Kidney (tissue), 13 donors: ENCODE measurements at regions not wholly inside any gene's neighbourhood (a gene's known extent, or its start where the extent isn't known, plus 50 kb on each side); places are given as distances from the start of the nearest gene placed in this dataset.

ENCODE experiments used
- DNase-seq, 5 donors: peaks; one replicate each; pipeline ENCODE4 v3.0.0-alpha.2; 2013 to 2020
- FAIRE-seq: peaks from 2 replicates; lab custom pipeline; 2012; peaks lifted over from hg19 to GRCh38; lab: Jason Lieb, UNC
- H3K27ac ChIP-seq, 2 donors: one replicate each; pipeline ENCODE4 v1.7.0; 2013; ENCODE audit warnings: low read depth in 2 of 2, low read length in 2 of 2, inconsistent platforms in 1 of 2
- H3K27me3 ChIP-seq: one replicate; pipeline ENCODE4 v1.7.1; 2013; ENCODE audit warnings: low read length, inconsistent platforms; ENCODE audit not compliant: control insufficient read depth, insufficient read depth
- H3K36me3 ChIP-seq, 3 donors: one replicate each; pipeline versions ENCODE4 v1.7.0 to v1.7.1; 2013; ENCODE audit warnings: low read length in 3 of 3, control low read depth in 1 of 3, inconsistent platforms in 1 of 3; ENCODE audit not compliant: insufficient read depth in 3 of 3, control insufficient read depth in 2 of 3
- H3K4me1 ChIP-seq, 3 donors: one replicate each; pipeline versions ENCODE4 v1.7.0 to v1.7.1; 2013; ENCODE audit warnings: low read length in 3 of 3, inconsistent platforms in 1 of 3, low read depth in 1 of 3; ENCODE audit not compliant: control insufficient read depth in 2 of 3, insufficient read depth in 2 of 3
- H3K4me3 ChIP-seq, 3 donors: one replicate each; pipeline versions ENCODE4 v1.7.0 to v1.8.1; 2013; ENCODE audit warnings: low read length in 3 of 3, control low read depth in 1 of 3, inconsistent platforms in 1 of 3
- H3K9ac ChIP-seq, 3 donors: one replicate each; pipeline versions ENCODE4 v1.7.0 to v1.7.1; 2013; ENCODE audit warnings: low read length in 3 of 3, control low read depth in 1 of 3, inconsistent platforms in 1 of 3
- H3K9me3 ChIP-seq, 3 donors: one replicate each; pipeline versions ENCODE4 v1.7.0 to v1.7.1; 2013; ENCODE audit warnings: low read length in 3 of 3, control low read depth in 1 of 3, inconsistent platforms in 1 of 3; ENCODE audit not compliant: control insufficient read depth in 2 of 3, insufficient read depth in 1 of 3
- intact Hi-C: fragments of 100-400 bp; cut with DNase I; formaldehyde crosslinking; loops from one replicate; pipeline ENCODE4 v1.11.1; 2022
- TF ChIP-seq, protein P1 (sequence below): IDR thresholded peaks from 3 replicates; pipeline ENCODE4 v1.5.1; 2012; ENCODE audit warnings: mild to moderate bottlenecking, moderate library complexity, borderline replicate concordance; ENCODE audit not compliant: insufficient read depth; ENCODE audit errors: extremely low read depth
- donor health status: control.
- donor health status: control.
- donor health status: control.
- donor health status: control.
- donor health status: control.
- donor health status: DM: yes; HTN: yes; CAD: no.
- donor health status: Normal renal cell carcinoma (clear cell type).

- H3K9ac ChIP-seq, result no peak overlapping the region
- TF ChIP-seq, protein P1, sequence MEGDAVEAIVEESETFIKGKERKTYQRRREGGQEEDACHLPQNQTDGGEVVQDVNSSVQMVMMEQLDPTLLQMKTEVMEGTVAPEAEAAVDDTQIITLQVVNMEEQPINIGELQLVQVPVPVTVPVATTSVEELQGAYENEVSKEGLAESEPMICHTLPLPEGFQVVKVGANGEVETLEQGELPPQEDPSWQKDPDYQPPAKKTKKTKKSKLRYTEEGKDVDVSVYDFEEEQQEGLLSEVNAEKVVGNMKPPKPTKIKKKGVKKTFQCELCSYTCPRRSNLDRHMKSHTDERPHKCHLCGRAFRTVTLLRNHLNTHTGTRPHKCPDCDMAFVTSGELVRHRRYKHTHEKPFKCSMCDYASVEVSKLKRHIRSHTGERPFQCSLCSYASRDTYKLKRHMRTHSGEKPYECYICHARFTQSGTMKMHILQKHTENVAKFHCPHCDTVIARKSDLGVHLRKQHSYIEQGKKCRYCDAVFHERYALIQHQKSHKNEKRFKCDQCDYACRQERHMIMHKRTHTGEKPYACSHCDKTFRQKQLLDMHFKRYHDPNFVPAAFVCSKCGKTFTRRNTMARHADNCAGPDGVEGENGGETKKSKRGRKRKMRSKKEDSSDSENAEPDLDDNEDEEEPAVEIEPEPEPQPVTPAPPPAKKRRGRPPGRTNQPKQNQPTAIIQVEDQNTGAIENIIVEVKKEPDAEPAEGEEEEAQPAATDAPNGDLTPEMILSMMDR, result no peak
- DNase-seq (peak in 1 of 5 donors; percentile 42), FAIRE-seq (no peak)
- no peaks in the 10 kb centered on the region for H3K27me3 ChIP-seq
- no peak overlapping the region for H3K4me3 ChIP-seq
- no peak overlapping the region for H3K27ac ChIP-seq
- H3K4me1 ChIP-seq, result no peaks in the 10 kb centered on the region
- H3K36me3 ChIP-seq, result no peaks in the 10 kb centered on the region
- intact Hi-C loops, result no loop called here
- H3K9me3 ChIP-seq, result peaks cover 0 to 7% (median 2%) of the 10 kb centered on the region in 3 donors
Observed at GRCh38 chr6:170035901-170036304, 255.0 kb downstream of the DLL1 start.

- Histone ChIP-seq H3K27ac (no peak overlapping the region), H3K9ac (no peak overlapping the region), H3K9me3 (peaks cover 0 to 7% (median 2%) of the 10 kb centered on the region in 3 donors), H3K4me1 (no peaks in the 10 kb centered on the region), H3K4me3 (no peak overlapping the region), H3K36me3 (no peaks in the 10 kb centered on the region), H3K27me3 (no peaks in the 10 kb centered on the region)
- DNase-seq (no peak), FAIRE-seq (no peak)
- TF ChIP-seq, protein P1, result no peak
- intact Hi-C loops, result no loop called here
Observed at GRCh38 chr6:170035044-170035443, 255.8 kb downstream of the DLL1 start.

GRCh38 chr6:170034294-170034693 is 256.6 kb downstream of the DLL1 start:
- Histone ChIP-seq H3K9me3 (peaks cover 0 to 7% (median 2%) of the 10 kb centered on the region in 3 donors), H3K36me3 (no peaks in the 10 kb centered on the region), H3K4me3 (no peak overlapping the region), H3K9ac (no peak overlapping the region), H3K27ac (no peak overlapping the region), H3K27me3 (no peaks in the 10 kb centered on the region), H3K4me1 (no peaks in the 10 kb centered on the region)
- TF ChIP-seq, protein P1, result no peak
- FAIRE-seq (no peak), DNase-seq (peak in 2 of 5 donors; percentile 24 to 45)
- intact Hi-C loops, result no loop called here

- Histone ChIP-seq H3K9me3 (peaks cover 0 to 7% (median 2%) of the 10 kb centered on the region in 3 donors), H3K27me3 (no peaks in the 10 kb centered on the region), H3K9ac (no peak overlapping the region), H3K4me3 (no peak overlapping the region), H3K36me3 (no peaks in the 10 kb centered on the region), H3K27ac (no peak overlapping the region), H3K4me1 (no peaks in the 10 kb centered on the region)
- FAIRE-seq (no peak), DNase-seq (peak in 2 of 5 donors; percentile 11 to 65)
- intact Hi-C loops, result no loop called here
- TF ChIP-seq, protein P1, result no peak
Observed at GRCh38 chr6:170033666-170034065, 257.2 kb downstream of the DLL1 start.
